ENCODE measurements at regions not wholly inside any gene's neighbourhood (a gene's known extent, or its start where the extent isn't known, plus 50 kb on each side); places are given as distances from the start of the nearest gene placed in this dataset.

DNA sequence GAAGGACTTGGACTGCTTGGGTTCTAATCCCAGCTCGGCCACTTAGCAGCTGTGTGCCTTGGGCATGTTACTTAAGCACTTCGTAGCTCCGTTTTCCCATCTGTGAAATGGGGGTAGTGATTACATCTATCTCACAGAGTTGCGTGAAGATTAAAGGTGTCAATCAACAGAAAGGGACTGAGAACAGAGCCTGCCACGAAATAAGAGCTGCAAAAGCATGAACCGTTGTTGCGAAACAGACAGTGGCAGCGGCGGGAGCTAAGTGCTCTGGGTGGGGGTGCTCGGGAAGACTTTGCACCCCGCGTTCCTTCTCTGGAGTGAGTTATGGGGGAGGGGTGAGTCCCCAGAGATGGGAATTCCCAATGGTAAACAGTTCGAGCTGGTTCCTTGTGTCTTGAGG lies 79.6 kb upstream of the LHX1 start:
- TF ChIP-seq TCF7L2 (IDR thresholded peaks at IDR 0.05; ENCODE audit: borderline replicate concordance, extremely low read depth, insufficient read depth, insufficient read length) (no peak), CBX3 (IDR thresholded peaks at IDR 0.05; ENCODE audit: low read depth) (no peak), EZH2phosphoT487 (IDR thresholded peaks at IDR 0.05; ENCODE audit: borderline replicate concordance) (no peak)
- BruUV-seq (replicated peaks) = no TSS peak
- Histone ChIP-seq H3K4me3 (replicated peaks in 1 of 2; ENCODE audit: low read depth in 1 of 2, low read length in 2 of 2) (no peak overlapping the region), H3K9ac (ENCODE audit: low read length) (no peak overlapping the region), H3K4me2 (ENCODE audit: low read length) (no peak overlapping the region), H3K4me1 (ENCODE audit: control insufficient read depth in 1 of 2, insufficient read depth in 2 of 2, low read length in 2 of 2) (peaks cover 0 to 16% of the 10 kb centered on the region in 2 experiments; a peak in 2 of 4 replicates), H3K79me2 (ENCODE audit: insufficient read depth, low read length) (no peaks in the 10 kb centered on the region), H2AFZ (ENCODE audit: low read depth, low read length, poor library complexity, severe bottlenecking) (no peak overlapping the region), H3K9me2 (ENCODE audit: insufficient read depth) (no peaks in the 10 kb centered on the region), H3K9me3 (ENCODE audit: control insufficient read depth in 1 of 2, insufficient read depth in 1 of 2, low read depth in 1 of 2, low read length in 2 of 2) (no peaks in the 10 kb centered on the region), H3K36me3 (ENCODE audit: control insufficient read depth in 1 of 2, insufficient read depth in 2 of 2, low read length in 2 of 2) (no peaks in the 10 kb centered on the region), H4K20me1 (ENCODE audit: insufficient read depth) (no peaks in the 10 kb centered on the region), H3K27ac (ENCODE audit: low read depth, low read length) (no peak overlapping the region), H3K27me3 (ENCODE audit: insufficient read depth, low read length) (no peaks in the 10 kb centered on the region)
- ChIA-PET RAD21 (ENCODE audit: low non-redundant PET in 1 of 2, low total read pairs in 2 of 2, uncharacterized antibody in 2 of 2, unreplicated experiment in 2 of 2) (no interaction called here), CTCF (no interaction called here), POLR2A (no interaction called here)
- no peak for ATAC-seq
- DNase-seq (ENCODE audit: low read depth, low spot score) = no peak
- intact Hi-C loops (cut with micrococcal nuclease) = loop anchor here (10.0 kb wide), 1 partner anchor 187 kb away; no protein-coding TSS in a partner anchor

DNA sequence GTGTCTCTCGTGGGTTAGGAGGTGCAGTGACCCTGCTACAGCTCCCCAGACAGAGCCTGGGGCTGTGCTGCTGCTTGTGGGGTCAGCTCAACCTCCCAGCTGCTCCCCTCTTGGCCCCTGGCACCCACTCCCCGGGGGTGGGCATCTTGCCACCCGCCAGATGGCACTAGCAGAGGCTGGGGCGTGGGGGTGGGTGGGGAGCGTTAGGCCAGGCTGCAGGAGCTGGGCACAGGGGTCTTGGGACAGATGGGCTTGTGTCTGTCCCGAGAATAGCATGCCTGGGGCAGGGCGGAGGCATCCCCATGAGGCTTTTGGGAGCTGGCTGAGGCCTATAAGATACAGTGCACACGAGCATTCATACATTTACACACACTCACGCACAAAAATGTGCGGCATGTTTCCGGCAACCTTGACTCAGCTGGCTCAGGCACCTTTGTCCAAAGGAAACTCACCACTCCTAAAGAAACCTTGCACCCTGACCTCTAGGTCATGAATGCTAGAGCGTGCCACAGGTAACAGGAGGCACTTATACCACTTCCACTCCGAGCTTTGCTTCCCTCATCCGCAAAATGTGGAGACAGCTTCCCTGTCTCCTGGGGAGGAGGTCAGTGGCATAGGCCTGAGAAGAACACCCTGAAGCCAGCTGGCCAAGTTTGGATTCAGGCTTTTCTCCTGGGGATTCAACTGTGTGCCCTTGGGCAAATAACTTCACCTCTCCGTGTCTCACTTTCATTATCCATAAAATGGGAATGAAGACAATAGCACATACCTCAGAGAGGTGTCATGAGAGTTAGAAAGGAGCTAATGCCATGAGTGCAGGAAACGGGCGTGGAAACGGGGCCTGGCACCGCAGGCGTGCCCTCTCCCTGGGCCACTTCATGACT lies 78.9 kb upstream of the LHX1 start:
- no peak for TF ChIP-seq POLR2AphosphoS5 (IDR thresholded peaks at IDR 0.05; ENCODE audit: low read depth, low read length)
- RAD21 ChIA-PET (ENCODE audit: low non-redundant PET in 1 of 2, low total read pairs in 2 of 2, uncharacterized antibody in 2 of 2, unreplicated experiment in 2 of 2) = no interaction called here
- BruUV-seq (replicated peaks) = no TSS peak
- H3K9me2 ChIP-seq (ENCODE audit: insufficient read depth) = no peaks in the 10 kb centered on the region
- no peaks in the 10 kb centered on the region for H3K79me2 ChIP-seq (ENCODE audit: insufficient read depth, low read length)
- peaks cover 0 to 13% of the 10 kb centered on the region in 2 experiments; a peak in 2 of 4 replicates for H3K4me1 ChIP-seq (ENCODE audit: control insufficient read depth in 1 of 2, insufficient read depth in 2 of 2, low read length in 2 of 2)
- H3K4me2 ChIP-seq (ENCODE audit: low read length) = peak overlapping the region; percentile 22
- POLR2A ChIA-PET = no interaction called here
- no peak overlapping the region for H3K27ac ChIP-seq (ENCODE audit: low read depth, low read length)
- ATAC-seq = no peak; the same call in 1 of the 2 replicates
- no peak for DNase-seq (ENCODE audit: low read depth, low spot score)
- 0 out of 2 replicates have a peak overlapping the region, but pooled peaks have one; percentile 14 for H3K9ac ChIP-seq (ENCODE audit: low read length)
- H3K4me3 ChIP-seq (replicated peaks in 1 of 2; ENCODE audit: low read depth in 1 of 2, low read length in 2 of 2) = no peak overlapping the region
- H3K36me3 ChIP-seq (ENCODE audit: control insufficient read depth in 1 of 2, insufficient read depth in 2 of 2, low read length in 2 of 2) = no peaks in the 10 kb centered on the region
- no peaks in the 10 kb centered on the region for H3K27me3 ChIP-seq (ENCODE audit: insufficient read depth, low read length)
- CTCF ChIA-PET = no interaction called here
- H4K20me1 ChIP-seq (ENCODE audit: insufficient read depth) = no peaks in the 10 kb centered on the region
- H2AFZ ChIP-seq (ENCODE audit: low read depth, low read length, poor library complexity, severe bottlenecking) = no peak overlapping the region
- H3K9me3 ChIP-seq (ENCODE audit: control insufficient read depth in 1 of 2, insufficient read depth in 1 of 2, low read depth in 1 of 2, low read length in 2 of 2) = no peaks in the 10 kb centered on the region
- intact Hi-C loops (cut with micrococcal nuclease) = loop anchor here (10.0 kb wide), 1 partner anchor 186 kb away; no protein-coding TSS in a partner anchor
